Coronary artery (tissue), 2 donors: ENCODE measurements at regions not wholly inside any gene's neighbourhood (a gene's known extent, or its start where the extent isn't known, plus 50 kb on each side); places are given as distances from the start of the nearest gene placed in this dataset.
"Not testable (repeated sequence)": the region's sequence is repeated elsewhere in the genome, so short reads cannot be mapped to it uniquely, and the experiment has no call there.

Experiments used
- DNase-seq: peaks from one replicate; pipeline ENCODE4 v3.0.0-alpha.2; 2017; ENCODE audit warnings: low spot score
- H3K27ac ChIP-seq, 2 donors: fragments of 200-600 bp; sonication (generic); one replicate each; pipeline ENCODE4 v1.5.1; 2016 to 2019
- H3K4me3 ChIP-seq: fragments of 200-600 bp; sonication (generic); 2 replicates; pipeline ENCODE4 v1.5.1; 2016; ENCODE audit warnings: mild to moderate bottlenecking, moderate library complexity
- TF ChIP-seq, protein P1 (sequence below): fragments of 200-600 bp; sonication (generic); IDR thresholded peaks from one replicate; pipeline ENCODE4 v1.5.1; 2019; ENCODE audit warnings: antibody characterized with exemption

DNA sequence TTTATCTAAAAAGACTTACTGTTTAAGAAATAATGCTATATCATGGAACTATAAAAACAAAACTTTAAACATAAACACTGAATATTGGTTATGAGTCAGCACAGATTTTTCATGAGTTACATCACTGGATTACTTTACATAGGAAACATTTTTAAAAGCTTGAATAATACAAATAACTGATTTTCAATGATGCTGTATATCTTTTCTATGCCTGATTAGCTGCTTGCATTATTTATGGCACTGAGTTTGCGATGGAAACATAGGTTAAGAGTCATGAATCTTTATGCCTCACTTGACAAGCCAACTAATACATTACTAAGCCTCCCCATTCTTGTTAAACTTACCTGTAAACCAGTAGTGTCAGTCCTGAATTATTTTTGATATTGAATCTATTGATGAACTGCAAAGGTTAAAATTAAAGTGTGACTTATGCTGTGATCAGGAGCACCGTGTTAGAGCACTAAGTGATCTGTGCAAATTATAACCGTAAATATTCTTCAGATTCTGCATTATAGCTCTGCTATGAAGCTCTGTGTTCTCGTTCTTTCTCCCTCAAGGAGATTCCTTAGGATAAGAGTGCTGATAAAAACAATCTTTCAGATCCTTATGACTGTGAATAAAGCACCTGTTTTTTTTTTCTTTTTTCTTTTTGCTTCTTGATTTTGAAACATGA, 437.3 kb upstream of the BCHE start:
- TF ChIP-seq, protein P1, sequence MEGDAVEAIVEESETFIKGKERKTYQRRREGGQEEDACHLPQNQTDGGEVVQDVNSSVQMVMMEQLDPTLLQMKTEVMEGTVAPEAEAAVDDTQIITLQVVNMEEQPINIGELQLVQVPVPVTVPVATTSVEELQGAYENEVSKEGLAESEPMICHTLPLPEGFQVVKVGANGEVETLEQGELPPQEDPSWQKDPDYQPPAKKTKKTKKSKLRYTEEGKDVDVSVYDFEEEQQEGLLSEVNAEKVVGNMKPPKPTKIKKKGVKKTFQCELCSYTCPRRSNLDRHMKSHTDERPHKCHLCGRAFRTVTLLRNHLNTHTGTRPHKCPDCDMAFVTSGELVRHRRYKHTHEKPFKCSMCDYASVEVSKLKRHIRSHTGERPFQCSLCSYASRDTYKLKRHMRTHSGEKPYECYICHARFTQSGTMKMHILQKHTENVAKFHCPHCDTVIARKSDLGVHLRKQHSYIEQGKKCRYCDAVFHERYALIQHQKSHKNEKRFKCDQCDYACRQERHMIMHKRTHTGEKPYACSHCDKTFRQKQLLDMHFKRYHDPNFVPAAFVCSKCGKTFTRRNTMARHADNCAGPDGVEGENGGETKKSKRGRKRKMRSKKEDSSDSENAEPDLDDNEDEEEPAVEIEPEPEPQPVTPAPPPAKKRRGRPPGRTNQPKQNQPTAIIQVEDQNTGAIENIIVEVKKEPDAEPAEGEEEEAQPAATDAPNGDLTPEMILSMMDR = no peak
- H3K4me3 ChIP-seq = no peak overlapping the region
- DNase-seq = no peak
- no peak overlapping the region for H3K27ac ChIP-seq

DNA sequence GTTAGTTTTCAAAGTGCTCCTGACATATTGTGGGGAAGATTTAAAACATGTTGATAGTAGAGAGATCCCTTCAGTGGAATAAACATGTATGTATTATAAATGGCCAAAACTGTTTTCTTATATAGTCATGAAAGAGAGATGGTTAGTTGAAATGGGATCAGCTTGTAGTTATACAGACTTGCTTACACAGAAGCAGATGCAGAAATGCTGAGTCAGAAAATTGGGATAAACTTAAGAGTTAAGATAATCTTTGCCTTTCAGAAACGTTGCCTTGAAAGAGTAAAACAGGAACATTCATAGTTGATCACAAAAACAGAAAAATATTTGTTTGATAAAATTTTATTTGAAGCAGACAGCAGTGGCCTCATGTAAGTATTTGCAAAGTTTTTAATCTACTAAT, 433.2 kb upstream of the BCHE start:
- TF ChIP-seq, protein P1 = no peak
- DNase-seq = no peak
- no peak overlapping the region for H3K27ac ChIP-seq
- no peak overlapping the region for H3K4me3 ChIP-seq

DNA sequence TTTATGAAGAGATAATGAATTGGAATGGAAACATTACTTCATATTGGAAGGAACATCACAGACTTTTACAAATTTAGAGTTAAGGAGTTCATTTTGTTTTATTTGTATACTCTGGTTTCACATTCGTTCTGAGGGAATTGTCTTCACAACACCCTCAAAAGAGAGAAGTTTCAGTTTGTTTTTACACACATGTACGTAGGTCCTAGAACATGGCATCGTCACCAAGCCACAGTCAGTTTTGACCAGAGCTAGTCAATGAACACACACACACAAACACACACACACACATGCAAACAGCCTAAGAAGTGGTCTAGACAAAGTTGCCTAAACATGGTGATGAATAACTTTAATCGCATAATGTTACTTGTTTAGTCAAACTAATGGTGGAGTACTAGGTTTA, 427.9 kb upstream of the BCHE start:
- no peak for DNase-seq
- no peak overlapping the region for H3K4me3 ChIP-seq
- TF ChIP-seq, protein P1 = no peak
- H3K27ac ChIP-seq = no peak overlapping the region

DNA sequence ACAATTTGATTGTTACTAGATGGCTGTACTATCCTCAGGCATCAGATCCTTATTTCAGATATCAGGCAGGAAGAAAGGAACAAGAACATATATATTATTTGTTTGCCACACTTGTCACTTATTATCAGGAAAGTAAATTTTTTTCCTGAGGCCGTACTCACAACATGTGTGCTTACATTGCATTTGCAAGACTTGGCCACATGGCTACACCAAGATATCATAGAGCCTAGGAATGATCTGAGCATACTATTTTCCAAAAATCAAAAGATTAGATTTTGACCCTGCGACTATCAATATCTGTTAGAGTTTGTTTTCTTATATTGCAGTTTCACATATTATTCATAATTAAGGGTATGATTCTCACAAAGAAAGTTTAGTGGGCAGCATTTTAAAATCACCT, 426.2 kb upstream of the BCHE start:
- no peak for DNase-seq
- H3K4me3 ChIP-seq = no peak overlapping the region
- TF ChIP-seq, protein P1 = no peak
- H3K27ac ChIP-seq = no peak overlapping the region

DNA sequence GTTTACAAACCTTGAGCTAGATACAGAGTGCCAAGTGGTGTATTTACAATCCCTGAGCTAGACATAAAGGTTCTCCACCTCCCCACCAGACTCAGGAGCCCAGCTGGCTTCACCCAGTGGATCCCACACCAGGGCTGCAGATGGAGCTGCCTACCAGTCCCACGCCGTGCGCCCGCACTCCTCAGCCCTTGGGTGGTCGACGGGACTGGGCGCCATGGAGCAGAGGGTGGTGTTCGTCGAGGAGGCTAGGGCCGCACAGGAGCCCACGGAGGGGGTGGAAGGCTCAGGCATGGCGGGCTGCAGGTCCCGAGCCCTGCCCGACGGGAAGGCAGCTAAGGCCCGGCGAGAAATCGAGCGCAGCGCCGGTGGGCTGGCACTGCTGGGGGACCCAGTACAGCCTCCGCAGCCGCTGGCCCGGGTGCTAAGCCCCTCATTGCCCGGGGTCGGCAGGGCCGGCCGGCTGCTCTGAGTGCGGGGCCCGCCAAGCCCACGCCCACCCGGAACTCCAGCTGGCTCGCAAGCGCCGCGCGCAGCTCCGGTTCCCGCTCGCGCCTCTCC, 421.1 kb upstream of the BCHE start:
- not testable (repeated sequence) for H3K27ac ChIP-seq, DNase-seq, H3K4me3 ChIP-seq

DNA sequence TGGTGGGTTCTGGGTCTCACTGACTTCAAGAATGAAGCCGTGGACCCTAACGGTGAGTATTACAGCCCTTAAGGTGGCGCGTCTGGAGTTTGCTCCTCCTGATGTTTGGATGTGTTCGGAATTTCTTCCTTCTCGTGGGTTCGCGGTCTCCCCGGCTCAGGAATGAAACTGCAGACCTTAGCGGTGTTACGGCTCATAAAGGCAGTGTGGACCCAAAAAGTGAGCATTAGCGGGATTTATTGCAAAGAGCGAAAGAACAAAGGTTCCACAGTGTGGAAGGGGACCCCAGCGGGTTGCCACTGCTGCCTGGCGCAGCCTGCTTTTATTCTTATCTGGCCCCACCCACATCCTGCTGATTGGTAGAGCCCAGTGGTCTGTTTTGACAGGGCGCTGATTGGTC, 420.5 kb upstream of the BCHE start:
- TF ChIP-seq, protein P1 = no peak
- H3K27ac ChIP-seq = no peak overlapping the region
- H3K4me3 ChIP-seq = no peak overlapping the region
- no peak for DNase-seq

DNA sequence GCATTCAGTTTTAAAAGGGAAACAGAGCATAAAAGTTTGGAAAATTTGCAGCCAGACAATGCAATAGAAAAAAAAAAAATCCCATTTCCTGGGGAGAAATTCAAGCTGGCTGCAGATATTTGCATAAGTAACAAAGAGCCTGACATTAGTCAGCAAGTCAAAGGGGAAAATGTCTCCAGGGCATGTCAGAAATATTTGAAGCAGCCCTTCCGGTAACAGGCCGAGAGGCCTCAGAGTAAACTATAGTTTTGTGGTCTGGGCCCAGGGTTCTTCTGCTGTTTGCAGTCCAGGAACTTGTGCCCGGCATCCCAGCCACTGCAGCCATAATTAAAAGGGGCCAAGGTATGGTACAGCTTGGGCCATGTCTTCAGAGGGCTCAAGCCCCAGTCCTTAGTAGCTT, 411.6 kb upstream of the BCHE start:
- Histone ChIP-seq H3K27ac (no peak overlapping the region), H3K4me3 (no peak overlapping the region)
- no peak for DNase-seq
- TF ChIP-seq, protein P1 = no peak
